NCI-H2171 treated with DMSO at 0.1 percent for 48 hours (cell line): ENCODE measurements at regions not wholly inside any gene's neighbourhood (a gene's known extent, or its start where the extent isn't known, plus 50 kb on each side); places are given as distances from the start of the nearest gene placed in this dataset.

ENCODE experiments used
- DNase-seq: peaks from one replicate; lab custom pipeline; 2025; lab: John Stamatoyannopoulos, UW

DNA sequence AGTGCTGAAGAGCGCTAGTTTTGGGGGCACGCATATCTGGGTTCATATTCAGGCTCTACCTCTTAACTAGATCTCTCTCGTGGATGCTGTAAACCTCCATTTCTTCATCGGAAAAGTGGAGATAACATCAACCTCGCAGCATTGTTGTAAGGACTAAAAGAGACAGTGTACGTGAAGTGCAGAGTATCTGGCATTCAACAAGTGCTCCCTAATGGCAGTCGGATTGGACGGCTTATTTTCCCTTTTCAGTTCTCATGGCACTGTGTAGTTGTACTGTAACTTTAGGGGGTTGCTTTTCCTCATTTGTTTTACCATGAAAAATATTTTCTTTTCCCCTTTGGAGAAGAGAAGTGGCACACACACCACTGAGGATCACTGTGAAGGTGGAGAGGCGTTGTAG lies 51.4 kb upstream of the ESX1 start:
- no peak for DNase-seq
